ENCODE measurements at regions not wholly inside any gene's neighbourhood (a gene's known extent, or its start where the extent isn't known, plus 50 kb on each side); places are given as distances from the start of the nearest gene placed in this dataset.

GRCh38 chrX:69093960-69094871 is 71.0 kb downstream of the PJA1 start:
- TF ChIP-seq POLR2A (IDR thresholded peaks at IDR 0.05; ENCODE audit: low read depth, low read length): no peak
- DNase-seq (ENCODE audit: insufficient read length, low spot score): peak; percentile 47
- FAIRE-seq: no peak

- no peak for FAIRE-seq
- DNase-seq (ENCODE audit: insufficient read length, low spot score): no peak
- TF ChIP-seq POLR2A (IDR thresholded peaks at IDR 0.05; ENCODE audit: low read depth, low read length): no peak
Observed at GRCh38 chrX:69090022-69090421, 75.2 kb downstream of the PJA1 start.

DNA sequence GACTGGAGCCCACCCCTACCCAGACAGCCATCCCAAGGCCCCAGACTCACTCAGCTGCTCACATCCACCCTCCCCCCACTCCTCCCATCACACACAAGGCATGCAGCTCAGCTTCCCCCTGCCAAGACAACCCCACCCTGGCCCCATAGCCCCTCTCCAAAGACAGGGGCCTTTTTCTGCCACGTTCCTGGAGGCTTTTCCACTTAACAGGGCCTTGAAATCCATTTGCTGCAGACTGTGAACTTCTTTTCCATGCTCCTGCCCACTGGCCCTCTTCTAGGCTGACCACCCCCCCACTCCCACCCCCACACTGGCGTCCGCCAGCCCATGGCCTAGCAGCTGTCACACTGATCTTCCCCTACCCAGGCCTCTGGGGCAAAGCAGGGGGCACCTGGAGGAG is 76.0 kb downstream of the PJA1 start:
- FAIRE-seq: no peak
- DNase-seq (ENCODE audit: insufficient read length, low spot score): no peak
- no peak for TF ChIP-seq POLR2A (IDR thresholded peaks at IDR 0.05; ENCODE audit: low read depth, low read length)

DNA sequence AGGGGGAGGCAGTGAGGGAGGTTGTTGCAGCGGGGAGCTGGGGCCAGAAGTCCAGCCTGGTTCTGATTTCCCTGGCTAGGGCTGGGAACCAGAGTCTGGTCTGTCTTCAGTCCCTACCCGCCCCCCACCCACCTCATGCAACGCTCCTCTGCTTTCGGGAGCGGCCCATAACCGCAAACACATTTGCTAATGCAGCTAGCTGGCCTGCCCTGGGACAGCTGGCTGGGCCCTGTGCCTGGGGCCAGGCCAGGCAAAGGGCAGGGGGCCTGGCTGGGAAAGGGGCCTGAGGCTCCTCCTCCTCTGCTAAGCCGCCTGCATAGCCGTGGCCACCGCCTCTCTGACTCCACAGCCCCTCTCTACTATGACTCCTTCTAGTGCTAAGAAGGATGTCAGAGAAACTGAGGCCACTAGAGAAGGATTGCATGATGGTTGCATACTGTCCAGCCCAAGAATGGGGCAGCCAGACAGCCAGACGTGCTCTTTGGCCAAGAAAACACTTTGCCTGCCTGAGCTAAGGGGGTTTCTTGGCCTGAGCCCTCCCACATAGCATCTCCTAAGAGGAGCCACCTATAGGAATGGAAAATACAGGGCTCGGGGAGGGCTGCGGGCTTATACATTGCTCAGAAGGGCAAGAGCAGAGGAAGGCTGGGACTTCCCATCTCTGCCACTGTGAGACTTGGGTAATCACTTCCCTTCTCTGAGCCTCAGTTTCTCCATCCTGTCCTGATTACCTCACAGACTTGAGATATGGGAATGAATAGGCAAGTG is 76.9 kb downstream of the PJA1 start:
- DNase-seq (ENCODE audit: insufficient read length, low spot score) (no peak), FAIRE-seq (no peak)
- no peak for TF ChIP-seq POLR2A (IDR thresholded peaks at IDR 0.05; ENCODE audit: low read depth, low read length)

DNA sequence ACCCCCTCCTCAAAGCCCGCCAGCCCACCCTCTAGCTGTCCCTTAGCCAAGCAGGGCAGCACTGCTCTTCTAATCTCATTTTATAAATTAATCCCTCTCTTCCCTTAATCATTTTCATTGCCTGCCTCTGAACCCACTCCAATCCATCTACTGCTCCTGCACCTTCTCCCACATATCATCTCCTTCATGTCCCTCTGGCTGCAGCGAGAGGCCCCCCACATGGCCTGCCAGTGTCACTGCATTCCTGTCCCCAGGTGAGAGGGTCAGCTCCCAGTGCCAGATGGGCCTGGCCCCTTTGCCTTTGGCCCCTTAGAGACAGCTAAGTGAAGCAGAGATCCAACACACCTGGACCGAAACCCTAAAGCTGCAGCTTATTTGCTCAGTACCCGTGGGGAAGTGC is 79.4 kb downstream of the PJA1 start:
- DNase-seq (ENCODE audit: insufficient read length, low spot score): no peak
- TF ChIP-seq POLR2A (IDR thresholded peaks at IDR 0.05; ENCODE audit: low read depth, low read length): no peak
- no peak for FAIRE-seq

- DNase-seq (ENCODE audit: insufficient read length, low spot score) (no peak), FAIRE-seq (no peak)
- TF ChIP-seq POLR2A (IDR thresholded peaks at IDR 0.05; ENCODE audit: low read depth, low read length): no peak
Observed at GRCh38 chrX:69085151-69085550, 80.1 kb downstream of the PJA1 start.

DNA sequence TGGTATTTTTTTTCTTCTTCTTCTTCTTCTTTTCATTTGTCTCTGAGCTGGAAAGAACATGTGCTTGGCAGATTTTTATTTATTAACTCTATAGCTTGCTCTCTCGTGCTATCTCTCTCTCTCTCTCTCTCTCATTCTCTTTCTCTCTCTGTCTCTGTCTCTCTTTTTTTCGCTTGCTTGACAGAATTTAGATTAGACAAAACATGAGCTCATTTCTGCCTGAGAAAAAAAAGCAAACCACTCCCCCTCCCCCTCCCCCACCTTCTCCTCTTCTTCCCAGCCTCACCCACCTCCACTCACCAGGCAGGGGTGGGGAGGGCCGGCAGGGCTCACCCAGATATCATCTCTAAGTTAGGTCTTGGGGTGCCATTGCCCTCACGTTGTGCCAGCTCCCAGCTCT is 81.5 kb downstream of the PJA1 start:
- no peak for FAIRE-seq
- no peak for DNase-seq (ENCODE audit: insufficient read length, low spot score)
- TF ChIP-seq POLR2A (IDR thresholded peaks at IDR 0.05; ENCODE audit: low read depth, low read length): no peak

- TF ChIP-seq POLR2A (IDR thresholded peaks at IDR 0.05; ENCODE audit: low read depth, low read length): no peak
- DNase-seq (ENCODE audit: insufficient read length, low spot score) (no peak), FAIRE-seq (no peak)
Observed at GRCh38 chrX:69083361-69083760, 81.9 kb downstream of the PJA1 start.

DNA sequence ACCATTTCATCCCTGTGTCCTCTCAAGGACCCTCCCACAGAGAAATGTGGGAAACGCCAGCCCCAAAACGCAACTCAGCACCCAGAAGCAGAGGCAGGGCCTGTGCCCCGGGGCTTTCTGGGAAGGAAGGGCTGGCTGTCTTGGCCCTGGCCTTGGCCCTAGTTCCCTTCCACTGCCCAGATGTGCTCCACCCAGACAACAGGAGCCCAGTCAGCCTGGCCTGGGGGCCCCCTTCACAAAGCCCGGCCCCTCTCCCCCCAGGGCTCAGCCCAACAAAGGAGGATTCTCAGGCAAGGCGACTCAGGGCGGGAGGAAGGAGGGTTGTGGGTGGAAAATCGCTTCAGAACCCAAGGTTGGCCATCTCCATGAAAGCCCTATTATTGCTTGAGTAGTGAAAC is 82.5 kb downstream of the PJA1 start:
- no peak for TF ChIP-seq POLR2A (IDR thresholded peaks at IDR 0.05; ENCODE audit: low read depth, low read length)
- no peak for DNase-seq (ENCODE audit: insufficient read length, low spot score)
- no peak for FAIRE-seq

DNA sequence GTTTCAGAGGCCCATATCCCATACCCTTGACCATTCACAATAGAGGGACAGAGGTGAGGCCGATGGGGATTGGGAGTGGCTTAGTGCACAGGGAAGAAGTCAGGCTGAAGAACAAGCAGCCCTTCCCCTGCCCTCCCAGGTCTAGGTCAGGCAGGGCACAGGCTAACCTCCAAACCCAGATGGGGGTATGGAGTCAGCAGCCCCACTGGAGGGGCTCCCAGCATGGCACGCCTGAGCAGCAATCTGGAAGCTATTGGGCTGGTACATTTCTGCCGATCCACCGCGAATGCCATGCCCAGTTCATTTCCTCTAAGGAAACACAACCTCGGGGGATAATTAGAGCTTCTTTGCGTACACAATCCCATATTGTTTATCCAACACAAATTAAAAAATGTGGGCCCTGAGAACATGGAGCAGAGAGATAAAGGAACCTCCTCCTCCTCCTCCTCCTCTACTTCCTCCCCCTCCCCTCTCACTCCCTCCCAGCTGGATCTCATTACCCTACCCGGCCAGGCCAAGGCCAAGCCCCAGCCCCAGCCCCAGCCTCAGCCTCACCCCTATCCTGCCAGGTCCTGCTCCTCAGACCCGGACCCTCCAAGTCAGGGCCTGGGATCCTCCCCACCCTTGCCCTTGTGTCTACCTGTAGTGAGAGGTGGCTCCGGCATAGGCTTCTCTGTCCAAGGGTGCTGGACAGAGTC is 83.0 kb downstream of the PJA1 start:
- no peak for TF ChIP-seq POLR2A (IDR thresholded peaks at IDR 0.05; ENCODE audit: low read depth, low read length)
- DNase-seq (ENCODE audit: insufficient read length, low spot score): no peak
- no peak for FAIRE-seq

- no peak for TF ChIP-seq POLR2A (IDR thresholded peaks at IDR 0.05; ENCODE audit: low read depth, low read length)
- DNase-seq (ENCODE audit: insufficient read length, low spot score) (no peak), FAIRE-seq (no peak)
Observed at GRCh38 chrX:69080855-69081465, 84.3 kb downstream of the PJA1 start.

- DNase-seq (ENCODE audit: insufficient read length, low spot score) (no peak), FAIRE-seq (no peak)
- TF ChIP-seq POLR2A (IDR thresholded peaks at IDR 0.05; ENCODE audit: low read depth, low read length): no peak
Observed at GRCh38 chrX:69079268-69079667, 86.0 kb downstream of the PJA1 start.

- no peak for DNase-seq (ENCODE audit: insufficient read length, low spot score)
- FAIRE-seq: no peak
- TF ChIP-seq POLR2A (IDR thresholded peaks at IDR 0.05; ENCODE audit: low read depth, low read length): no peak
Observed at GRCh38 chrX:69077895-69078455, 87.3 kb downstream of the PJA1 start.

Measured in H54 (cell line).